Adipocyte (in vitro differentiated cells): ENCODE measurements at regions not wholly inside any gene's neighbourhood (a gene's known extent, or its start where the extent isn't known, plus 50 kb on each side); places are given as distances from the start of the nearest gene placed in this dataset.
A peak's percentile ranks its signal among the peaks of the same experiment; 100 is the strongest.

ENCODE experiments used
- DNase-seq: peaks from one replicate; pipeline ENCODE4 v3.0.0-alpha.2; 2015; ENCODE audit warnings: low read depth
- H3K27me3 ChIP-seq: replicated peaks from 2 replicates; pipeline ENCODE4 v1.7.0; 2013; ENCODE audit warnings: mild to moderate bottlenecking, low read length, moderate library complexity; ENCODE audit not compliant: control insufficient read depth, insufficient read depth
- H3K36me3 ChIP-seq: 2 replicates; pipeline ENCODE4 v1.7.0; 2013; ENCODE audit warnings: low read length, mild to moderate bottlenecking, moderate library complexity; ENCODE audit not compliant: control insufficient read depth, insufficient read depth, severe bottlenecking
- H3K4me1 ChIP-seq: 2 replicates; pipeline ENCODE4 v1.7.0; 2013; ENCODE audit warnings: mild to moderate bottlenecking, low read length, moderate library complexity; ENCODE audit not compliant: control insufficient read depth, insufficient read depth
- H3K4me3 ChIP-seq: 2 replicates; pipeline ENCODE4 v1.7.0; 2013; ENCODE audit warnings: mild to moderate bottlenecking, low read length, moderate library complexity
- H3K9ac ChIP-seq: 2 replicates; pipeline ENCODE4 v1.7.0; 2013; ENCODE audit warnings: mild to moderate bottlenecking, low read length, moderate library complexity
- H3K9me3 ChIP-seq: 2 replicates; pipeline ENCODE4 v1.7.0; 2013; ENCODE audit warnings: mild to moderate bottlenecking, low read length, moderate library complexity; ENCODE audit not compliant: control insufficient read depth

DNA sequence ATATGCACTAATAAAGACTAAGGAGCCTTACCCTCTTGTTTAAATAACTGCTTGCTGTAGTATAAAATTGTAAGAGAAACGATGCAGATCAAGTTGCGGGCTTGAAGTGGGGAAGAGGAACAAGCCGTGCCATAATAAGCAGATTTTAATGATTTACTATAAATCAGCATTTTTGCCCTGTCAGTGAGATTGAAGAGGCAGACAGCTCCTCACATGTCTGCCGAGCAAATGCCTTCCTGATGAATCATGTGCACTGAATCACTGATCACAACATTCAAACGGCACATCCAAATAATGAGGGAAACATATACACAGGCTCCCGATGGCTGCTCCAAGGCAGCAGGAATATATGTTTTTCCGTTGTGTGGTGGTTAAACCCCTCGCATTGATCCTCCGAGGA is 282.9 kb downstream of the TSHZ3 start:
- H3K4me1 ChIP-seq = peaks cover 15% of the 10 kb centered on the region
- DNase-seq = peak; percentile 51

DNA sequence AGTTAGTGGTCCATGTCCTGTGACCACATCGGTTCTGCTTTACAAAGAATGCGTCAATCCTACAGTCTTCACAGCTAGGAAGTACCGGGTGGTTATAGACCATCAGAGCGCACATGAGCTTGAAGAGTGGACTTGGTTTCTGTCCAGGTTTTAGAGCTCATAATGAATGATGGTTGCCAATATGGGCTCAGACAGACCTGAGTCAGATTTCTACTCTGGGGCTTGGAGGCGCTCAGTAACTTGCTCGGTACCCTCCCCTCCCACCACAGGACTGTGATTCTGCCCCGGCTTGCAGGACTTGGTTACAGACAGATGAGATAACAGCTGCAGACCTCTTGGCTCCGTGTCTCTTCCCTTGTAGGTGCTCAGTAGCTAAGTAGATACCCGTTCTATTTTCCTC is 284.7 kb downstream of the TSHZ3 start:
- no peak overlapping the region for H3K9ac ChIP-seq
- no peak for DNase-seq
- H3K4me3 ChIP-seq = no peak overlapping the region
- H3K27me3 ChIP-seq = no peaks in the 10 kb centered on the region
- peaks cover 15% of the 10 kb centered on the region for H3K4me1 ChIP-seq
- peaks cover 5% of the 10 kb centered on the region for H3K9me3 ChIP-seq
- no peaks in the 10 kb centered on the region for H3K36me3 ChIP-seq

More for the DNA sequence above, 282.9 kb downstream of the TSHZ3 start:
- peak overlapping the region; percentile 45 for H3K4me3 ChIP-seq
- H3K9ac ChIP-seq = no peak overlapping the region
- no peaks in the 10 kb centered on the region for H3K27me3 ChIP-seq
- no peaks in the 10 kb centered on the region for H3K9me3 ChIP-seq
- H3K36me3 ChIP-seq = no peaks in the 10 kb centered on the region

DNA sequence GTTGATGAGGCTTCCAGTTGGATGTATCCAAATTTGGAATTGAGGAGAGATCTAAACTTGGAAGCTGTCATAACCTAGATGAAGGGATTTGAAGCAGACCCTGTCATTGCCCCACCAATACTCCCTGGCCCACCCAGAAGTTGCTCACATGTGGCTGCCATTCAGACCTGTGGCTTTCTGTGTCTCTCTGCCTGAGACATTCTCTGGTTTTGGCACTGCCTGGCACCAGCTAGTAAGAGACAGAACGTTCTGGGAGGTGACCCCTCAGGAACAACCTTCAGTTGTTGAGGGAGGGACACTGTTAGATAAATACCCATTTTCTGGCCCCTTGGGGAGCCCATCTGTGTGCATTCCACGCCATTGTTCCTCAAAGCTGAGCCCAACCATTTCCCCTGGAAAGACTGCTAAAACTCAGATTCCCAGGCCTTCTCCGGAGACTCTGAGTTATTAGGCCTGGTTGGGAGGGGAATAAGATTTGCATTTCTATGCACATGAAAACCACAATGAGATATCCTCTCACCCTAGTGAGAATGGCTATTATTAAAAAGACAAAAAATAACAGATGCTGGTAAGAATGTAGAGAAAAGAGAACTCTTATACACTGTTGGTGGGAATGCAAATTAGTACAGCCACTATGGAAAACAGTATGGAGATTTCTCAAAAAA is 290.4 kb downstream of the TSHZ3 start:
- no peak for DNase-seq
- Histone ChIP-seq H3K4me3 (no peak overlapping the region), H3K9ac (no peak overlapping the region), H3K27me3 (no peaks in the 10 kb centered on the region), H3K9me3 (peaks cover 5% of the 10 kb centered on the region), H3K36me3 (no peaks in the 10 kb centered on the region), H3K4me1 (no peaks in the 10 kb centered on the region)

DNA sequence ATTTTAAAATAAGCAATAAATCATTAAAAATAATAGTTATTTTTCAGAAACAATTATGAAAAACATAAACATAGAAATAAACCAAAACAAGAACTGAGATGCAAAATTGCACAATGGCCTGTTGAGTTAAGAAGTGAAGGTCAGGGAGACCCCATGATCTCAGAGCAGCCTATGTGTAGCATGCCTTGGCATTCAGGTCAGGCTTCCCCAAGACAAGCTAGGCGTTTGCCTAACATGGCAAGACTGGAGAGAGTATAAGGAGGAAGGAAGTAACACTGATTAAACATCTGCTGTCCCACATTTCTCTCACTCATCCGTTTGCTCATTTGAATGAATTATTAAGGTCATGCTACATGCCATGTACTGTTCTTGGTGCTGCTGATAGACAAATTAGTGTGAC is 291.8 kb downstream of the TSHZ3 start:
- no peak for DNase-seq
- no peaks in the 10 kb centered on the region for H3K36me3 ChIP-seq

DNA sequence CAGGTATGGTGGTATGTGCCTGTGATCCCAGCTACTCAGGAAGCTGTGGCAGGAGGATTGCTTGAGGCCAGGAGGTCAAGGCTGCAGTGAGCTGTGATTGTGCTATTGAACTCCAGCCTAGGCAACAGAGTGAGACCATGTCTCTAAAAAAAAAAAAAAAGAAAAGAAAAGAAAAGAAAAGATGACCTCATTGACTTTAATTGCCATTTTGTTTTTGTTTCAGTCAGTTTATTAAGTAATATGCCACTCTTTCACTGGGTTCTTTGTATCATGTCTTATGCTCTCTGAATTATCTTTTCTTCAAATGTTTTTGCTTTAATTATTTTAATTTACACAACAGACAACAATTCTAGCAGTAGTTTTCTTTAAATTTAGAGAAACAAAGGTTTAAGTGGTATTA is 293.8 kb downstream of the TSHZ3 start:
- H3K9me3 ChIP-seq = peaks cover 2% of the 10 kb centered on the region
- no peak for DNase-seq
- H3K36me3 ChIP-seq = no peaks in the 10 kb centered on the region
- no peak overlapping the region for H3K9ac ChIP-seq
- no peaks in the 10 kb centered on the region for H3K27me3 ChIP-seq
- H3K4me3 ChIP-seq = no peak overlapping the region
- H3K4me1 ChIP-seq = no peaks in the 10 kb centered on the region

More for the DNA sequence above, 291.8 kb downstream of the TSHZ3 start:
- peaks cover 5% of the 10 kb centered on the region for H3K9me3 ChIP-seq
- H3K9ac ChIP-seq = no peak overlapping the region
- no peaks in the 10 kb centered on the region for H3K27me3 ChIP-seq
- H3K4me3 ChIP-seq = no peak overlapping the region
- no peaks in the 10 kb centered on the region for H3K4me1 ChIP-seq

DNA sequence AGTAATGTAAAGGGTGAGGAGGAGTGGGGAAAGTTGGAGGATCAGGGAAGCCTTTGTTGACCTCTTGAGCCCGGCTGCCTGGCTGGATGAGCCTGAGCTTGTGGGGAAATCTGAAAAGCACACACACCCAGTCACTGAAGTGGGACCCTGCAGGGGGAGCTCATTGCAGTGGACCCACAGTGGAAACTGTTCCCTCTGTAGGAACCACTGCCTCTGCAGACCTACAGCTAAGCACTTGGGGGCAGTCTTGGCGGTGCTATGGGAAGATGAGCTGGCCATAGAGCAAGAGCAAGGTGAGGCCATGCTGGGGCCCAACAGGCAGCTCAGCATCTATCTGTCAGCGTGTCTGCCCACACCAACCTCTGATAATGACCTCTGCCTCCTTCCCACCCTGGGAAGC is 294.8 kb downstream of the TSHZ3 start:
- H3K9ac ChIP-seq = no peak overlapping the region
- H3K4me1 ChIP-seq = no peaks in the 10 kb centered on the region
- no peaks in the 10 kb centered on the region for H3K9me3 ChIP-seq
- no peak overlapping the region for H3K4me3 ChIP-seq
- peak; percentile 64 for DNase-seq
- H3K27me3 ChIP-seq = no peaks in the 10 kb centered on the region
- H3K36me3 ChIP-seq = no peaks in the 10 kb centered on the region

DNA sequence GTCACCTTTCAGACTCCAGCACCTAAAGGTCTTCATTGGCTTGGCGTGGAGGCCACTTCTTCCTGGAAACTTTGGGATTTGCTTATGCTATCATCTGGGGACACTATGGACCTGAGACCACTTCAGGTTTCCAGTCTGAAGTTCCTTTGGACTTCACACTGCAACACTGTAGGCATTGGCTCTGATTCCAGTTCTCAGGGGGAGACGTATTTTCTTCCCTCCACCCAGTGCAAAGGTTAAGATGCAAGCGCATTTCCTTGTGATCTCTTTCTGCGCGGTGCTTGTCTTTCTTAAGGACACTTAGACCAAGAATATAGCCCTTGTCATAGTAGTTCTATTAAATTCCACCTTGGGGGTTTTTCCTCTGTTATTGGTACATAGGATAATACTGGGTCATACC is 299.8 kb downstream of the TSHZ3 start:
- no peak for DNase-seq
- no peak overlapping the region for H3K9ac ChIP-seq

DNA sequence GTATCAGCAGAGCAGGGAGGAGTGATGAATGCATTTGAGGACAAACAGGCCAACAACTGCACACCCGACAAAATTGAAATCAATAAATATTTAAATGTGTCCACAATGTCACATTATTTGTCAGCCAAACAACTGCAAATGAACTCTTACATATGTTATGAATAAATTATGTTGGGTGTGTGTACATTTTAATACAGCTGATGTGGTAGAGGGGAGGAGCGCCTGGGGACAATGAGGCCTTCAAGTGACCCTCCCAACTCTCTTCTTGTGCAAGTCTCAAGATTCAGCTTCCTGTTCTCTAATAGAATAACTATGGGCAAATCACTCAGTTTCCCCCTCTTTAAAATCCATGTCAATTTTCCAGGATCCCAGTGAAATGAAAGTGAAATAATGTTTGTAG is 303.2 kb downstream of the TSHZ3 start:
- H3K9me3 ChIP-seq = peaks cover 9% of the 10 kb centered on the region
- H3K4me3 ChIP-seq = no peak overlapping the region
- no peaks in the 10 kb centered on the region for H3K36me3 ChIP-seq
- DNase-seq = no peak
- peaks cover 8% of the 10 kb centered on the region for H3K27me3 ChIP-seq
- H3K4me1 ChIP-seq = no peaks in the 10 kb centered on the region
- no peak overlapping the region for H3K9ac ChIP-seq

More for the DNA sequence above, 299.8 kb downstream of the TSHZ3 start:
- H3K4me3 ChIP-seq = no peak overlapping the region
- H3K27me3 ChIP-seq = no peaks in the 10 kb centered on the region
- H3K9me3 ChIP-seq = peaks cover 9% of the 10 kb centered on the region
- no peaks in the 10 kb centered on the region for H3K4me1 ChIP-seq
- no peaks in the 10 kb centered on the region for H3K36me3 ChIP-seq

DNA sequence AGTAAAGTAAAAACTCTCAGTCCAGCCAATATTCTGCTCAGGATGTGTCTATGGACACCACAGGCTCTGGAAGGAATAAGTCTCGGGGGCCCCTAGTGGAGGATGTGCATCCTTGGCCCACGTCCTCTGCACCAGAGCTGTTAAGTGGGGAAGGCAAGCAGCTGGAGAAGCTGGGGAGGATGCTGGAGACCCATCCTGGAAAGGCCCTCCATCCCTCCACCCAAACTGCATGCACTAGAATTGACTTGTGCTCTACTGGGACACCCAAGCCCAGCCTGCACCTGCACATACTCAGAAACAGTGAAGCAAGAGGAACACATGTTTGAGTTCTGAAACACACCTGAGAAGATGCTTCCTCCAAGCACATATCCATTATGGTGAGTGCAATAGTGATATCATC is 307.8 kb downstream of the TSHZ3 start:
- H3K9me3 ChIP-seq = peaks cover 9% of the 10 kb centered on the region
- peaks cover 8% of the 10 kb centered on the region for H3K27me3 ChIP-seq
- H3K36me3 ChIP-seq = no peaks in the 10 kb centered on the region
- H3K9ac ChIP-seq = no peak overlapping the region
- no peak for DNase-seq
- H3K4me3 ChIP-seq = no peak overlapping the region
- H3K4me1 ChIP-seq = no peaks in the 10 kb centered on the region

DNA sequence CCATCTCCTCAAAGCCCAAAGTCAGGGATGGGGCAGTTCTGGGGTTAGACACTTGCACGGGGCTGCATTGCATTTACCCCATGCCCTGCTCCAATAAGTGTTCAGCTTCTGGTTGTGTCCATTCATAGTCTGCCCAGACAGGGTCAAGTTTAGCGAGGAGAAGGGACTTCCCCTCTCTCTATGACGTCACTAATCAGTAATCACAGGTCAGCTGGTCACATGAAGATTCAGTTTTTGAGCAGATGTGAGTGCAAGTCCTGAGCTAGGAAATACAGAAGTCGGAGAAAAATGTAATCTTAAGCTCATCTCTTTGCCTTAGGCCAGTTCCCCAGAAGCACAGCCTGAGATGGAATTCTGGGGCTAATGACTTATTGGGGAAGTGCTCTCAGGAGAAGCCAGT is 310.1 kb downstream of the TSHZ3 start:
- Histone ChIP-seq H3K27me3 (peaks cover 8% of the 10 kb centered on the region), H3K36me3 (no peaks in the 10 kb centered on the region), H3K4me3 (no peak overlapping the region), H3K4me1 (no peaks in the 10 kb centered on the region), H3K9me3 (peaks cover 2% of the 10 kb centered on the region), H3K9ac (no peak overlapping the region)
- DNase-seq = no peak

DNA sequence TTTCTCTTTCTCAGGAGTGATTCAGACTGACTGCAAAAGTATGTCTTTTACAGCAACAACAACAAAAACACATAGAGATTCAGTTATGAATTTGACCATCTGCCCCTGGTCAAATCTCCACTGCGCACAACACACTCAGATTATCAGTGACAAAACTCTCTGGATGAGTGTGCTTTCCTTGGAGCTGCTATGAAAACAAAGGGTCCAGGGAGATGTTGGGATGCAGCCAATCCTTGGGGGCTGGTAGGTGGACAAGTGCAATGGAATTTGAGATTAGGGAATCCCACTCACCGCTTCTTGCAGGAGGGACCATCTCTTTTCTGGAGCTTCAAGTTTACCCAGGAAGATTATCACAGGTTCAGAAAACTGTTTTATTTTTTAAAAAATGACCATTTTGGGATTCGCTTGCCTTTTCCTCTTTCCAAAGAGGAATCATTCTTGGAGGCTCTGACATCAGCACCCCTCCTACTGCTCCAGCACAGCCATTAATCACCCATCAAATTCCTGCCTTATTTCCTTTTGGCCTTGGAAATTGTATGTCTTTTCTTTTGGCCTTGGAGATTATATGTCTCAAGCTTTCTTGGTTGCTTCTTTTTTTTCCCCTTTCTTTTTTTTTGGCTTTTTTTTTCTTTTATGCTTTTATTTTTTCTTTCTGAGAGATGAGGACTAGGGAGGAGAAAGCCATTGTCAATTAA is 311.8 kb downstream of the TSHZ3 start:
- no peaks in the 10 kb centered on the region for H3K36me3 ChIP-seq
- H3K9me3 ChIP-seq = peaks cover 2% of the 10 kb centered on the region
- H3K27me3 ChIP-seq = peaks cover 8% of the 10 kb centered on the region
- no peak overlapping the region for H3K4me3 ChIP-seq
- DNase-seq = no peak
- no peak overlapping the region for H3K9ac ChIP-seq
- no peaks in the 10 kb centered on the region for H3K4me1 ChIP-seq
